ENCODE measurements at regions not wholly inside any gene's neighbourhood (a gene's known extent, or its start where the extent isn't known, plus 50 kb on each side); places are given as distances from the start of the nearest gene placed in this dataset.

DNA sequence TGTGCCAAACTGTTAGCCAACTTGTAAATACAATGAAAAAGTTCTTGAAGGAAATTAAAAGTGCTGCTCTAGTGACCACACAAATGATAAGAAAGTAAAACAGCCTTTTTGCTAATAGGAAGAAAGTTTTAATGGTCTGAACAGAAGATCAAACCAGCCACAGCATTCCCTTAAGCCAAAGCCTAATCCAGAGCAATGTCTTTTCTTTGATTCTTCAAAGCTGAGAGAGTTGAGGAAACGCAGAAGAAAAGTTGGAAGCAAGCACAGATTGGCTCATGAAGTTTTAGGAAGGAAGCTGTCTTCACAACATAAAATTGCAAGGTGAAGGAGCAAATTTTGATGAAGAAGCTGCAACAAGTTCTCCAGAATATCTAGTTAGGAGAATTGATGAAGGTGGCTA lies 213.8 kb downstream of the ATXN7L3B start:
- Histone ChIP-seq H3K4me3 (no peak overlapping the region), H3K36me3 (no peaks in the 10 kb centered on the region), H3K27me3 (no peaks in the 10 kb centered on the region), H3K9me3 (peaks cover 0 to 2% (median 0%) of the 10 kb centered on the region in 4 donors), H3K27ac (no peak overlapping the region), H3K4me1 (no peaks in the 10 kb centered on the region)
- DNase-seq: no peak
- TF ChIP-seq POLR2A (IDR thresholded peaks at IDR 0.05) (no peak), POLR2AphosphoS5 (IDR thresholded peaks at IDR 0.05) (no peak), EP300 (IDR thresholded peaks at IDR 0.05) (no peak)
- TF ChIP-seq, protein P1, sequence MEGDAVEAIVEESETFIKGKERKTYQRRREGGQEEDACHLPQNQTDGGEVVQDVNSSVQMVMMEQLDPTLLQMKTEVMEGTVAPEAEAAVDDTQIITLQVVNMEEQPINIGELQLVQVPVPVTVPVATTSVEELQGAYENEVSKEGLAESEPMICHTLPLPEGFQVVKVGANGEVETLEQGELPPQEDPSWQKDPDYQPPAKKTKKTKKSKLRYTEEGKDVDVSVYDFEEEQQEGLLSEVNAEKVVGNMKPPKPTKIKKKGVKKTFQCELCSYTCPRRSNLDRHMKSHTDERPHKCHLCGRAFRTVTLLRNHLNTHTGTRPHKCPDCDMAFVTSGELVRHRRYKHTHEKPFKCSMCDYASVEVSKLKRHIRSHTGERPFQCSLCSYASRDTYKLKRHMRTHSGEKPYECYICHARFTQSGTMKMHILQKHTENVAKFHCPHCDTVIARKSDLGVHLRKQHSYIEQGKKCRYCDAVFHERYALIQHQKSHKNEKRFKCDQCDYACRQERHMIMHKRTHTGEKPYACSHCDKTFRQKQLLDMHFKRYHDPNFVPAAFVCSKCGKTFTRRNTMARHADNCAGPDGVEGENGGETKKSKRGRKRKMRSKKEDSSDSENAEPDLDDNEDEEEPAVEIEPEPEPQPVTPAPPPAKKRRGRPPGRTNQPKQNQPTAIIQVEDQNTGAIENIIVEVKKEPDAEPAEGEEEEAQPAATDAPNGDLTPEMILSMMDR (IDR thresholded peaks at IDR 0.05): no peak
- WGBS, 2 donors: 74 to 91% methylated on average over 1 of the region's 1 CpG
- intact Hi-C loops (cut with DNase I): no loop called here

DNA sequence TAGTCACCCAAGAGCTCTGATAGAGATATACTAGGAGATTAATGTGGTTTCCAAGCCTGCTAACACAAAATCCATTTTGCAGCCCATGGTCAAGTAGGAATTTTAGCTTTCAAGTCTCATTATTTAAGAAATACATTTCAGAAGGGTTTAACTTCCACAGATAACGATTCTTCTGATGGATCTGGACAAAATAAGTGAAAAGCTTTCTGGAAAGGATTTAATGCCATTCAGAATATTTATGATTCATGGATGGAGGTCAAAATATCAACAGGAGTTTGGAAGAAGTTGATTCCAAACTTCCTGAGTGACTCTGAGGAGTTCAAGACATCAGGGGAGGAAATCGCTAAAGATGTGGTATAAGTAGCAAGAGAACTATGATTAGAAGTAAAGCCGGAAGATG lies 214.6 kb downstream of the ATXN7L3B start:
- TF ChIP-seq POLR2A (IDR thresholded peaks at IDR 0.05) (no peak), EP300 (IDR thresholded peaks at IDR 0.05) (no peak), POLR2AphosphoS5 (IDR thresholded peaks at IDR 0.05) (no peak)
- TF ChIP-seq, protein P1 (IDR thresholded peaks at IDR 0.05): no peak
- WGBS, 2 donors: 87 to 92% methylated on average over 3 of the region's 3 CpGs
- intact Hi-C loops (cut with DNase I): no loop called here

DNA sequence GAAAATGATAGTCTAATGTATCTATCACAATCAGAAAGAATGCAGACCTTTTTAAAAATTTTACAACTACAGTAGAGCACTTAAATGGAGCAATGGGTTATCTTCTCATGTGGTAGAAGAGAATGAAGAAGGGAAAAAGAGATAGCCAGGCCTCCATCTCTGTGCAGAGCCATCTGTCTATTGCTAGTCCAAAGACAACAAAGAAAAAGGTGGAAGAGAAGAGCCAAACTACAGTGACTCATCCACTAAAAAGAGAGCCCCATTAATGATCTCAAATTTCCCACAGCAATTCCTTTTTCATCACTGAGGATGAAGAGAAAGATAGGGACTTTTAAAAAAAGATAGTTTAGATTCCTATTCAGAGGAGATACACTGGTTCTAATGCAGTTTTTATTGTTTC lies 232.9 kb downstream of the ATXN7L3B start:
- Histone ChIP-seq H3K27ac (no peak overlapping the region), H3K4me3 (no peak overlapping the region), H3K27me3 (no peaks in the 10 kb centered on the region), H3K36me3 (no peaks in the 10 kb centered on the region), H3K9me3 (no peaks in the 10 kb centered on the region), H3K4me1 (no peaks in the 10 kb centered on the region)
- intact Hi-C loops (cut with DNase I): no loop called here
- TF ChIP-seq POLR2AphosphoS5 (IDR thresholded peaks at IDR 0.05): no peak
- TF ChIP-seq, protein P1 (IDR thresholded peaks at IDR 0.05): no peak
- no peak for TF ChIP-seq POLR2A (IDR thresholded peaks at IDR 0.05)
- TF ChIP-seq EP300 (IDR thresholded peaks at IDR 0.05): no peak
- no peak for DNase-seq

More for the DNA sequence above, 214.6 kb downstream of the ATXN7L3B start:
- no peak overlapping the region for H3K4me3 ChIP-seq
- H3K4me1 ChIP-seq: no peaks in the 10 kb centered on the region
- H3K36me3 ChIP-seq: no peaks in the 10 kb centered on the region
- H3K27me3 ChIP-seq: no peaks in the 10 kb centered on the region
- peaks cover 0 to 2% (median 0%) of the 10 kb centered on the region in 4 donors for H3K9me3 ChIP-seq
- H3K27ac ChIP-seq: no peak overlapping the region
- DNase-seq: no peak

DNA sequence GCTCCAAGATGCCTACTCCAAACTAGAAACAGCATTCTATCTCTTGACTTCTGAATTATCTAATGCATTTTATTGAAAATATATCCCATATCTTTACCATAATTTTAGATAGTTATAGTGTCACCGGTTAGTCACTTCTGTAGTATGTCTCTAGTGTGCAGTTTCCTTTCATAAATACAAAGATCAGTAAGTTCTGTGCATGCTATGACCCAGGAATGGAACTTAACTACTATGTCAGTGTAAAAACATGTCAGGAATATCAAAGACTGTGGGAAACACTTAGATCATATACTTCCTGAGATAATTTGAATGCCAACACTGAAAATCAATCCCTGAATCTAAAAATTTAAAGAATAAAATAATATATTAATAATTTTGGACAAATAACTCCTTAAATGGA lies 237.6 kb downstream of the ATXN7L3B start:
- Histone ChIP-seq H3K9me3 (no peaks in the 10 kb centered on the region), H3K4me3 (no peak overlapping the region), H3K27me3 (no peaks in the 10 kb centered on the region), H3K27ac (no peak overlapping the region), H3K36me3 (no peaks in the 10 kb centered on the region), H3K4me1 (no peaks in the 10 kb centered on the region)
- no peak for DNase-seq
- 95 to 98% methylated on average over 1 of the region's 1 CpG for WGBS, 2 donors
- intact Hi-C loops (cut with DNase I): no loop called here
- TF ChIP-seq POLR2A (IDR thresholded peaks at IDR 0.05): no peak
- TF ChIP-seq, protein P1 (IDR thresholded peaks at IDR 0.05): no peak
- TF ChIP-seq POLR2AphosphoS5 (IDR thresholded peaks at IDR 0.05): no peak
- TF ChIP-seq EP300 (IDR thresholded peaks at IDR 0.05): no peak

DNA sequence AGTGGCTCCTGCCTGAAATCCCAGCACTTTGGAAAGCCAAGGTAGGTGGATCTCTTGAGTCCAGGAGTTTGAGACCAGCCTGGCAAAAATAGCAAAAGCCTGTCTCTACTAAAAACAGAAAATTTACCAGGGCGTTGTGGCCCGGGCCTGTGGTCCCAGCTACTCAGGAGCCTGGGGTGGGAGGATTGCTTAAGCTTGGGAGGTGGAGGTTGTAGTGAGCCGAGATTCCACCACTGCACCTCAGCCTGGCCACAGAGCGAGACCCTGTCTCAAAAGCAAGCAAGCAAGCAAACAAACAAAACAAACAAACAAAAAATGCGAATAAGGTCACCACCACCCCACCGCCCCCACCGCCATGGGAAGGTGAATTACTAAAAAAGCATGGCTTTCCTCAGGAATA lies 238.7 kb downstream of the ATXN7L3B start:
- peak; percentile 50 for DNase-seq
- WGBS, 2 donors: 91 to 93% methylated on average over 7 of the region's 7 CpGs
- intact Hi-C loops (cut with DNase I): no loop called here

More for the DNA sequence above, 238.7 kb downstream of the ATXN7L3B start:
- H3K4me1 ChIP-seq: no peaks in the 10 kb centered on the region
- no peaks in the 10 kb centered on the region for H3K9me3 ChIP-seq
- no peak overlapping the region for H3K27ac ChIP-seq
- no peak overlapping the region for H3K4me3 ChIP-seq
- TF ChIP-seq EP300 (IDR thresholded peaks at IDR 0.05) (no peak), POLR2AphosphoS5 (IDR thresholded peaks at IDR 0.05) (no peak), POLR2A (IDR thresholded peaks at IDR 0.05) (no peak)
- TF ChIP-seq, protein P1 (IDR thresholded peaks at IDR 0.05): no peak
- no peaks in the 10 kb centered on the region for H3K36me3 ChIP-seq
- no peaks in the 10 kb centered on the region for H3K27me3 ChIP-seq

Data from sigmoid colon (tissue), 6 donors.